GM18508 (cell line): ENCODE measurements at regions not wholly inside any gene's neighbourhood (a gene's known extent, or its start where the extent isn't known, plus 50 kb on each side); places are given as distances from the start of the nearest gene placed in this dataset.
A peak's percentile ranks its signal among the peaks of the same experiment; 100 is the strongest.
"Not testable (repeated sequence)": the region's sequence is repeated elsewhere in the genome, so short reads cannot be mapped to it uniquely, and the experiment has no call there.

Source experiments
- ATAC-seq: cut with Tn5 transposase; IDR thresholded peaks from one replicate; pipeline ENCODE4 v1.9.1; 2021; ENCODE audit warnings: moderate number of reproducible peaks; ENCODE audit not compliant: insufficient read depth, unreplicated experiment

- no peak for ATAC-seq
These were observed 56.5 kb downstream of the KCTD12 start for GRCh38 chr13:76829572-76830327.

GRCh38 chr13:76828316-76828741, 57.9 kb downstream of the KCTD12 start:
- ATAC-seq: peak; percentile 90

GRCh38 chr13:76826527-76826926, 59.7 kb downstream of the KCTD12 start:
- no peak for ATAC-seq

DNA sequence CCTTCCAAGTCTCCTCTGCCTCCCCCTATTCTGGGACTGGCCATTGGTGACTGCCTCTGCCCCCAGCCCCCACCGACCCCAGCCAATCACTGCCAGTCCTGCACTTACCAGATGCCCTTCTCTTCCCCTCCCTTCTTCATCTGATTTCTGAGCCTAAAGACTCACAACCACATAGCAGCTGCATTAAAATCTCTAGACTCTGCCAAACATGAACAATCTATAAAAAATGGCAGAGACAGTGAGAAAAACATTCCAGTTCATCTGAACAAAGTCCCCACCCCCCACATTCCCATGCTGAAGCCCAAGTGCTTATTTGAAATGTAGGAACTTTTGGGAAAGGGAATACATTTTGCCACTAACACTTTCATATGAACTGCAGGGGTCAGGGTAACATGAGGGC, 60.8 kb downstream of the KCTD12 start:
- ATAC-seq: no peak

DNA sequence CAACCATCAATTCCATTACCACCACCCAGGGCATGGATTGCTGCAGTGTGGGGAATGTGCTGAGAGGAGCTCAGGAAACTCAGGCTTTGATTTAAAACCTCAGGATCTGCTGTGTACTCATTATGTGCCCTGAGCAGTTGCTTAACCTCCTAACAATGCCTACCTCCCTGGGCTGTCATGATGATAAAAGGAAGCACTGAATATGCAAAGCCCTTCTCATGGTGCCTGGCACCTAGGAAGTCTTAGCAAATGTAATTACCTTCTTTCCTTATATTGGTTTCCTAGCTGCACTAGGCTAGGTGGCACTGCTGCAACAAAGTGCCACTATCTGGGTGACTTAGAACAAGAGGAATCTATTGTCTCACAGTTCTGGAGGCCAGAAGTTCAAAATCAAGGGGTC, 62.2 kb downstream of the KCTD12 start:
- no peak for ATAC-seq

- no peak for ATAC-seq
These were observed 63.4 kb downstream of the KCTD12 start for GRCh38 chr13:76822698-76823267.

DNA sequence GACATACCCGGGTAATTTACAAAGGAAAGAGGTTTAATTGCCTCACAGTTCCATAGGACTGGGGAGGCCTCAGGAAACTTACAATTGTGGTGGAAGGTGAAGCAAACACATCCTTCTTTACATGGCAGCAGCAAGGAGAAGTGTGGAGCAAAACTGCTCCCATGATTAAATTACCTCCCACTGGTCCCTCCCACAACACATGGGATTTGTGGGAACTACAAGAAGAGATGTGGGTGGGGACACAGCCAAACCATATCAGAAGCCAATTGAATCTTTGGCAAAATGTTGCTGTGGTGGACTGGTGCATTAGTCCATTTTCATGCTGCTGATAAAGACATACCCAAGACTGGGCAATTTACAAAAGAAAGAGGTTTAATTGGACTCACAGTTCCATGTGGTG, 65.0 kb downstream of the KCTD12 start:
- not testable (repeated sequence) for ATAC-seq

- ATAC-seq: no peak
These were observed 65.4 kb downstream of the KCTD12 start for GRCh38 chr13:76820759-76821158.

GRCh38 chr13:76816394-76816793, 69.8 kb downstream of the KCTD12 start:
- no peak for ATAC-seq

- ATAC-seq: no peak
These were observed 70.9 kb downstream of the KCTD12 start for GRCh38 chr13:76815344-76815743.

DNA sequence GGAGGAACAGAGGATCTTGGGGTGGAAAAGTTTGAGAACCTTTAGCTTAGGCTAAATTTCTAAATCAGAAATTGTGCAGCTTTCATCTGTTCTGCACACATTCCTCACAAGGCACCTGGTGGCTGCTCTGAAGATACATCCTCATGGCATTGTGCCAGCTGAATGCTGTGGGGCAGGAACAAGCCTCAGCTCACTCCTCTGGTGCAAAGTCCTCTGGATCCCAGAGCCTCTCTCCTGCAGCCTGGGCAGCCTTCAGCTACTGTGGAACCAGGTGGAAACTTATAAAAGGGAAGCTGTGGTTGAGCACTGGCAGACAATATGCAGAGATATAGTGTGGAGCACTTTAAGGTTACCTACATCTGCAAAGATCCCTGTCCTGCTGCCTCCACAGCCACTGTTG, 72.3 kb downstream of the KCTD12 start:
- no peak for ATAC-seq

GRCh38 chr13:76813000-76813691, 73.1 kb downstream of the KCTD12 start:
- ATAC-seq: no peak

- ATAC-seq: no peak
These were observed 73.9 kb downstream of the KCTD12 start for GRCh38 chr13:76812206-76812897.

GRCh38 chr13:76809389-76809788, 76.8 kb downstream of the KCTD12 start:
- ATAC-seq: no peak

DNA sequence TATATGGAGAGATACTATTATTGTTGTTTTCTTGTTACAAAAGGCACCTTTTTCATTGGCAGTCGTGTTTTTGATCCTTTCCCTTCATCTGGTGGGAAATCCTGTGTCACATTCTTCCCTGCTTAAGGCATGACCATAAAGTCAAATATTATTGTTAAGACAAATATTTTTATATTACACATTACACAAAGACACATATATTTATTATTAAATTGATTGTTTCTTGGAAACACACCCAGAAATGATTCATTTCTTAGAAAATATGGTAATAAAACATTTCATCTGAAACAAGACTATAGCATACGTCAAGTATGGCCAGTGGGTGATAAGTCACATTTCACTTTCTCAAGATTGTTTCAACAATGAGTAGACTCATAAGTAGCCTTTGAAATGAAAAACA, 77.3 kb downstream of the KCTD12 start:
- ATAC-seq: no peak

DNA sequence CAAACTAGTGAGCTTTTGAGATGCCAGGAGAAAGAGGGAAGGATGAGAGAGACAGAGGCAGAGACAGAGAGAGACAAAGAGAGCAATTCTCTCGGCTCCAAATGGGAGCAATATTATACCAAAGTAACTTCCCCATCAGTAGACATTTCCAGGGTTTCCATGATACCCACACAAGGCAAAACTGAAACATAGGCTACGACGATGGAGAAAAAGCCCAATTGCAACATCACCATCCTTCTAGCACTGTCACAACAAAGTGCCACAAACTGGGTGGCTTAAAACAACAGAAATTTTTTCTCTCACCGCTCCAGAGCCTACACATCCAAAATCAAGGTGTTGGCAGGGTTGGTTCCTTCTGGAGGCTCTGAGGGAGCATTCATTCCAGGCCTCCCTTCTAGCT, 81.4 kb downstream of the KCTD12 start:
- ATAC-seq: no peak

DNA sequence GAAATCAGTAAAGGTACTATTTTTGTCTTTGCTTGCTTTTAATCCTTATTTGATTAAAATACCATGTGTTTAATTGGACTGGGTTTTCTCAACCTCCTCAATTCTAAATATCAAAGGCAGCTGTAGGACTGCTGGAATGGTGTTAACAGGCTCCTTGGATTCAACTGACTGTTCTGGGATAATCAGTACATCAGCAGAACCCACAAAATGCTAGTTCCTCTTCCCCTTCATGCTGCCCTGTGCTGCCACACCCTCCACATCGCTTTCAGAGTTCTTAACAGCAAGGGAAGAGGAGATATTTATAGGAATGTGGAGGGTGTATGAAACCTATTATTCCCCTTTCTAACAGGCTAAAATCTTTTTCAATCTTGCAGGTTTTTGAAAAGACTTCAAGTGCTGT, 82.4 kb downstream of the KCTD12 start:
- ATAC-seq: no peak

- ATAC-seq: no peak
These were observed 85.3 kb downstream of the KCTD12 start for GRCh38 chr13:76800943-76801342.

GRCh38 chr13:76799696-76800095, 86.5 kb downstream of the KCTD12 start:
- no peak for ATAC-seq

DNA sequence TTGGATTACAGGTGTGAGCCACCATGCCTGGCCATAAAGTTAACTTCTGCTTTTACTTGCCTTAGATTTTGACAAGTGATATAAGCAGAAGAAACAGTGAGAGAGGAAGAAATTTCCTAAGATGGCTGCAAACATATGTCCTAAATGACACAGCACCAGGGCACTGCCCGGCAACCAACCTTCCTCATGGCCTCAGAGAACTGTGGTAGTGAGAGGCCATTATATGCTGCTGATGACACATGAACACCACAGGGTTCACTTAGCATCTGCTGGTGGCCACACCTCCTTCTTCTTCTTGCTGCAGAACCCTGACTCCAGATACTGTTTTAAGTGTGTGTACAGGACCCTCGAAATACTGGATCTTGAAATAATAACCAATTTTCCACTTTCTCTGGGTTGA, 88.2 kb downstream of the KCTD12 start:
- ATAC-seq: no peak

DNA sequence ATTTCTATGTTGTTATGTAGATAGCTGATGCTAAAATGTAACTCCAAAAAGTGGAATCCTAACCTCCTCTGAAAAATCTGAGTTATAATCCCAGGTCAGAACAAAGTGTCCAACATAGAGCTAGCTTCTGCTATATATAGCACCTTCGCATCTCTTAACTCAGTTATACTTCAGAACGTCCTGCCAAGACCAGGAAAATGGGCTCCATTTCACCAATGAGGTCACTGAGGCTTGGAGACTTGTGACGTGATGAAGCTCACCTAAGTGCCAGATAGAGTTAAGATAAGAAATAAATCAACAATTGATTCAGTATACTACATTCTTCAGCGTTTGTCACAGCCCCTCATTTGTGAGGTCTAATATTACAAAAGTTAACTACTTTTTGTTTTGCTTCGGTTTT, 88.8 kb downstream of the KCTD12 start:
- no peak for ATAC-seq
